Heart left ventricle (tissue), 16 donors: ENCODE measurements at regions not wholly inside any gene's neighbourhood (a gene's known extent, or its start where the extent isn't known, plus 50 kb on each side); places are given as distances from the start of the nearest gene placed in this dataset.

ENCODE experiments used
- ATAC-seq, 4 donors: fragments of 200-7000 bp; cut with Tn5 transposase; one replicate each; pipeline ENCODE4 v1.9.1; 2020 to 2022; ENCODE audit warnings: moderate library complexity in 4 of 4, mild to moderate bottlenecking in 3 of 4, moderate number of reproducible peaks in 1 of 4
- DNase-seq, 5 donors: peaks; one replicate each; pipeline ENCODE4 v3.0.0-alpha.2; 2020
- H3K27ac ChIP-seq, 12 donors: fragments of 200-600 bp; sonication (generic) in 4 of 12; one replicate each; pipeline versions ENCODE4 v1.5.0 to v1.8.0; 2016 to 2022; ENCODE audit warnings: mild to moderate bottlenecking in 2 of 12
- H3K27me3 ChIP-seq, 9 donors: fragments of 200-600 bp; sonication (generic) in 2 of 9; one replicate each; pipeline versions ENCODE4 v1.5.1 to v1.8.0; 2016 to 2022; ENCODE audit warnings: mild to moderate bottlenecking in 3 of 9
- H3K36me3 ChIP-seq, 9 donors: fragments of 200-600 bp; sonication (generic) in 2 of 9; one replicate each; pipeline versions ENCODE4 v1.5.0 to v1.8.0; 2018 to 2022; ENCODE audit warnings: mild to moderate bottlenecking in 2 of 9
- H3K4me1 ChIP-seq, 12 donors: fragments of 200-600 bp; sonication (generic) in 4 of 12; one replicate each; pipeline versions ENCODE4 v1.5.0 to v1.8.0; 2016 to 2022; ENCODE audit warnings: mild to moderate bottlenecking in 3 of 12
- H3K4me3 ChIP-seq, 12 donors: fragments of 200-600 bp; sonication (generic) in 4 of 12; one replicate each; pipeline versions ENCODE4 v1.5.0 to v1.8.0; 2017 to 2022; ENCODE audit warnings: mild to moderate bottlenecking in 9 of 12, moderate library complexity in 4 of 12
- H3K9me3 ChIP-seq, 12 donors: fragments of 200-600 bp; sonication (generic) in 4 of 12; one replicate each; pipeline versions ENCODE4 v1.5.0 to v1.8.0; 2016 to 2022; ENCODE audit warnings: mild to moderate bottlenecking in 1 of 12
- CTCF ChIP-seq, 12 donors: fragments of 200-600 bp; sonication (generic) in 4 of 12; IDR thresholded peaks; one replicate each; pipeline versions ENCODE4 v1.5.0 to v1.8.0; 2018 to 2022; ENCODE audit warnings: antibody characterized with exemption in 12 of 12, mild to moderate bottlenecking in 5 of 12
- POLR2A ChIP-seq, 2 donors: fragments of 450-650 bp; IDR thresholded peaks; one replicate each; pipeline ENCODE4 v1.6.1; 2017; ENCODE audit warnings: antibody characterized with exemption in 2 of 2, mild to moderate bottlenecking in 2 of 2, moderate library complexity in 2 of 2
- WGBS, 4 donors: extraction: QIAGEN DNeasy Blood & Tissue Kit in 2 of 4; methylation state at CpG; one replicate each; pipeline versions ENCODE4 v1.1.5 to v1.1.7; 2013 to 2018; 5-methylcytosine and 5-hydroxymethylcytosine counted together
- intact Hi-C, 10 donors: fragments of 100-400 bp; cut with DNase I; formaldehyde crosslinking; loops; one replicate each; pipeline versions ENCODE4 v1.11.1 to v1.14.2; 2022
- donor health status: ischemic (EF 13 %, LVEDD 7.1; RV severe dilation, severe dysfunction).
- donor health status: healthy with polysubstance abuse.
- donor health status: DM: no; HTN: yes; CAD: no.
- donor health status: DM: no; HTN: no; CAD: no.
- donor health status: ischemic (EF 25% LVEDD 6.9; RV normal size, moderate dysfunction).
- donor health status: ischemic (EF 25% LVEDD 5.7; RV mildly dilated, moderate dysfunction).
- donor health status: healthy.
- donor health status: DM: yes; HTN: yes; CAD: no.
- donor health status: ischemic (EF 35%, LVEDD 5.7; RV mildly dilated, moderate dysfunction).
- donor health status: nonischemic (EF 11% LVEDD 7.7; RV severe dilation, severe dysfunction).
- donor health status: DM: yes; HTN: yes; CAD: no.
- donor health status: PGD.
- donor health status: ischemic (EF 29% LVEDD 5.4; RV normal size, mild dysfunction).
- donor health status: nonischemic (EF 23%, LVEDD 6.1; RV moderate dilation, normal function).

- no peak for TF ChIP-seq POLR2A (IDR thresholded peaks at IDR 0.05)
- no peaks in the 10 kb centered on the region for H3K4me1 ChIP-seq
- H3K9me3 ChIP-seq, result no peaks in the 10 kb centered on the region
- H3K36me3 ChIP-seq, result no peaks in the 10 kb centered on the region
- WGBS, 4 donors, result 68 to 94% (median 81%) methylated on average over 8 of the region's 8 CpGs
- peaks cover 0 to 12% (median 0%) of the 10 kb centered on the region in 9 donors for H3K27me3 ChIP-seq
- no peak overlapping the region for H3K4me3 ChIP-seq
- intact Hi-C loops, result no loop called here
- DNase-seq (no peak), ATAC-seq (no peak)
- no peak overlapping the region for H3K27ac ChIP-seq
These were observed 151.7 kb upstream of the CASK start for GRCh38 chrX:42075032-42075431.

- H3K27ac ChIP-seq, result no peak overlapping the region
- ATAC-seq, result no peak
- DNase-seq, result no peak
- TF ChIP-seq CTCF (IDR thresholded peaks at IDR 0.05), result no peak
- 62 to 87% (median 72%) methylated on average over 3 of the region's 3 CpGs for WGBS, 4 donors
- no peaks in the 10 kb centered on the region for H3K9me3 ChIP-seq
- intact Hi-C loops, result no loop called here
- H3K36me3 ChIP-seq, result no peaks in the 10 kb centered on the region
- peaks cover 0 to 9% (median 0%) of the 10 kb centered on the region in 9 donors for H3K27me3 ChIP-seq
- no peak overlapping the region for H3K4me3 ChIP-seq
- H3K4me1 ChIP-seq, result no peaks in the 10 kb centered on the region
These were observed 150.1 kb upstream of the CASK start for GRCh38 chrX:42073448-42073847.

- no peaks in the 10 kb centered on the region for H3K4me1 ChIP-seq
- TF ChIP-seq CTCF (IDR thresholded peaks at IDR 0.05) (no peak), POLR2A (IDR thresholded peaks at IDR 0.05) (no peak)
- no peak overlapping the region for H3K27ac ChIP-seq
- DNase-seq (no peak), ATAC-seq (no peak)
- peaks cover 0 to 3% (median 0%) of the 10 kb centered on the region in 9 donors for H3K27me3 ChIP-seq
- H3K4me3 ChIP-seq, result no peak overlapping the region
- no peaks in the 10 kb centered on the region for H3K36me3 ChIP-seq
- no peaks in the 10 kb centered on the region for H3K9me3 ChIP-seq
- intact Hi-C loops, result no loop called here
These were observed 147.5 kb upstream of the CASK start for GRCh38 chrX:42070866-42071265.

GRCh38 chrX:42054256-42054655, 130.9 kb upstream of the CASK start:
- no peak overlapping the region for H3K27ac ChIP-seq
- no peak for TF ChIP-seq POLR2A (IDR thresholded peaks at IDR 0.05)
- TF ChIP-seq CTCF (IDR thresholded peaks at IDR 0.05), result no peak
- no peaks in the 10 kb centered on the region for H3K36me3 ChIP-seq
- H3K27me3 ChIP-seq, result no peaks in the 10 kb centered on the region
- H3K9me3 ChIP-seq, result no peaks in the 10 kb centered on the region
- H3K4me1 ChIP-seq, result no peaks in the 10 kb centered on the region
- no peak overlapping the region for H3K4me3 ChIP-seq
- WGBS, 4 donors, result 41 to 90% (median 77%) methylated on average over 1 of the region's 1 CpG
- no peak for DNase-seq
- no peak for ATAC-seq
- intact Hi-C loops, result no loop called here

- intact Hi-C loops, result no loop called here
- H3K4me3 ChIP-seq, result no peak overlapping the region
- no peaks in the 10 kb centered on the region for H3K36me3 ChIP-seq
- ATAC-seq (no peak), DNase-seq (peak in 1 of 5 donors; percentile 15)
- WGBS, 4 donors, result 75 to 94% (median 87%) methylated on average over 4 of the region's 4 CpGs
- TF ChIP-seq POLR2A (IDR thresholded peaks at IDR 0.05) (no peak), CTCF (IDR thresholded peaks at IDR 0.05) (no peak)
- no peaks in the 10 kb centered on the region for H3K27me3 ChIP-seq
- no peak overlapping the region for H3K27ac ChIP-seq
- no peaks in the 10 kb centered on the region for H3K4me1 ChIP-seq
- no peaks in the 10 kb centered on the region for H3K9me3 ChIP-seq
These were observed 127.0 kb upstream of the CASK start for GRCh38 chrX:42050345-42050744.
